NCI-H2107 treated with DMSO at 0.1 percent for 48 hours (cell line): ENCODE measurements at regions not wholly inside any gene's neighbourhood (a gene's known extent, or its start where the extent isn't known, plus 50 kb on each side); places are given as distances from the start of the nearest gene placed in this dataset.
"Not testable (repeated sequence)": the region's sequence is repeated elsewhere in the genome, so short reads cannot be mapped to it uniquely, and the experiment has no call there.

ENCODE experiments used
- DNase-seq: peaks from one replicate; lab custom pipeline; 2025; ENCODE audit not compliant: unreplicated experiment; lab: John Stamatoyannopoulos, UW

GRCh38 chr1:58932859-58933598 lies 149.2 kb upstream of the JUN start:
- peak; percentile 76 for DNase-seq

GRCh38 chr1:58933599-58933926 lies 149.7 kb upstream of the JUN start:
- no peak for DNase-seq

GRCh38 chr1:58934706-58935105 lies 150.9 kb upstream of the JUN start:
- DNase-seq = no peak

- no peak for DNase-seq
Observed at GRCh38 chr1:58936973-58937372, 153.1 kb upstream of the JUN start.

- DNase-seq = no peak
Observed at GRCh38 chr1:58939146-58939545, 155.3 kb upstream of the JUN start.

GRCh38 chr1:58939666-58940370 lies 156.0 kb upstream of the JUN start:
- DNase-seq = peak; percentile 50

- no peak for DNase-seq
Observed at GRCh38 chr1:58941471-58942289, 157.8 kb upstream of the JUN start.

- no peak for DNase-seq
Observed at GRCh38 chr1:58942759-58943191, 158.9 kb upstream of the JUN start.

GRCh38 chr1:58943776-58944175 lies 159.9 kb upstream of the JUN start:
- DNase-seq = no peak

- no peak for DNase-seq
Observed at GRCh38 chr1:58944439-58944838, 160.6 kb upstream of the JUN start.

- DNase-seq = no peak
Observed at GRCh38 chr1:58946390-58946789, 162.5 kb upstream of the JUN start.

- no peak for DNase-seq
Observed at GRCh38 chr1:58948671-58949070, 164.8 kb upstream of the JUN start.

GRCh38 chr1:58949551-58950220 lies 165.8 kb upstream of the JUN start:
- no peak for DNase-seq

GRCh38 chr1:58950897-58951296 lies 167.1 kb upstream of the JUN start:
- DNase-seq = no peak

- not testable (repeated sequence) for DNase-seq
Observed at GRCh38 chr1:58953951-58954350, 170.1 kb upstream of the JUN start.

- DNase-seq = not testable (repeated sequence)
Observed at GRCh38 chr1:58963287-58963686, 179.4 kb upstream of the JUN start.

- DNase-seq = no peak
Observed at GRCh38 chr1:58964428-58964827, 180.6 kb upstream of the JUN start.

- no peak for DNase-seq
Observed at GRCh38 chr1:58964880-58965279, 181.0 kb upstream of the JUN start.

GRCh38 chr1:58966103-58966916 lies 182.5 kb upstream of the JUN start:
- DNase-seq = no peak

- no peak for DNase-seq
Observed at GRCh38 chr1:58966917-58967740, 183.3 kb upstream of the JUN start.
